ENCODE measurements at regions not wholly inside any gene's neighbourhood (a gene's known extent, or its start where the extent isn't known, plus 50 kb on each side); places are given as distances from the start of the nearest gene placed in this dataset.

DNA sequence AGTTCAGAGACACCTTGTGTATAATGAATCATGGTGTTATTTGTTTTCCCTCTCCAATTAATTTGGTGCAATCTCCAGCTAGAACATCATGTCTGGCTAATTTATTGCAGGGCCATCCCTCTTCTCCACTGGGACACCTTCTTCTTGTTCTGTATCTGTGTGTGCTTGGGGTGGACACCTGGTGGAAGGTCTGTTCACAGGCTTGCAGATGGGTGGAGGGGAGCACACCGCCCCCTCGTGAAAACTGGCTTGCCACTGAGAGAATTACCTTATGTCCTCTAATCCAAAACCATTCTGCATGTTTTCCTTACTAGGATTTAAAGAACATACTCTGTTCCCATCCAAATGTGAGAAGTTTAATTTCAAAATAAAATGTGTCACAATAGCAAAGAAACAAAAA, 1160.4 kb upstream of the ZEB2 start:
- Histone ChIP-seq H3K4me3 (replicated peaks in 1 of 3) (no peak overlapping the region), H3K27me3 (no peaks in the 10 kb centered on the region), H3K36me3 (no peaks in the 10 kb centered on the region), H3K4me1 (no peaks in the 10 kb centered on the region), H3K9me3 (no peaks in the 10 kb centered on the region), H3K27ac (no peak overlapping the region)
- no peak for TF ChIP-seq POLR2A (IDR thresholded peaks at IDR 0.05)
- no peak for TF ChIP-seq CTCF (IDR thresholded peaks at IDR 0.05)
- DNase-seq, result no peak
- WGBS, 2 donors, result 89 to 90% methylated on average over 2 of the region's 2 CpGs
- intact Hi-C loops (cut with DNase I), result no loop called here

DNA sequence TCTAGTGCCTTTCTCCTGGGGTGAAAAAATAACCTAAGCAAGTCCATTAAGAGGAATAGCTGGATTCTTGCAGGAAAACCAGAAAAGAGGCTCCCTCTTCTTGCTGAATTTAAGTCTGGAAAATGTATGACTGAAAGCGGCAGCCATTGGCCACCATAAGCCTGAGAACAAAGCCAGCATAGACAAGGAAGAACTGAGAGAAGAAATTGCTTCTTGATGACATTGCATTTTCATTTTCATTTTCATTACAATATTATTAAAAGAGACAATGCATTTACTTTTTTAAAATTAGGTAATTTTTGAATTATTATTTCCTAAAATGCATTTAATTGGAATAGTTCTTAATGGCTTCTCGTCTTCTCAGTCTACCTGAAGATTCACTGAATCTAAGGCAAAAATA, 1157.5 kb upstream of the ZEB2 start:
- Histone ChIP-seq H3K9me3 (no peaks in the 10 kb centered on the region), H3K4me3 (replicated peaks in 1 of 3) (no peak overlapping the region), H3K36me3 (no peaks in the 10 kb centered on the region), H3K4me1 (no peaks in the 10 kb centered on the region), H3K27ac (no peak overlapping the region), H3K27me3 (no peaks in the 10 kb centered on the region)
- 91 to 95% methylated on average over 2 of the region's 2 CpGs for WGBS, 2 donors
- no peak for DNase-seq
- no peak for TF ChIP-seq CTCF (IDR thresholded peaks at IDR 0.05)
- TF ChIP-seq POLR2A (IDR thresholded peaks at IDR 0.05), result no peak
- intact Hi-C loops (cut with DNase I), result no loop called here

- TF ChIP-seq CTCF (IDR thresholded peaks at IDR 0.05) (no peak), POLR2A (IDR thresholded peaks at IDR 0.05) (no peak)
Observed at GRCh38 chr2:145674705-145675104, 1154.8 kb upstream of the ZEB2 start.

DNA sequence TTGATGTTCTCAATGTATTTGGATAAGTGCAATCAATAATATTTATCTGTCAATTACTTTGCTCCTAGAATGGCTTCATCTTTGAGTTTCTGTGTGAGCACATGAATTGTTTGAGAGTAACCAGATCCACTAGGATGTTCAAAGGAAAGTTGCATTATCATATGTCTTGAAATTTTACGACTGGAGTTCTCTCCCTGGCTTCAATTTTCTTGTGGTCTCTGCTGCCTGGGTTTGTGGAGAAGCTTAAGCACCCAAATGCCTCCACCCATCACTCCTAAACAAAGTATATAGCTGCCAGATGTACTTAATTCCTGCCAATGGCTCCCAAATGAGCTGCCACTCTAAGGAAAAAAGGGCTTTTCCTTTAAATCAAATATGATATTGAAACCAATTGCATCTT, 1149.4 kb upstream of the ZEB2 start:
- no peaks in the 10 kb centered on the region for H3K27me3 ChIP-seq
- intact Hi-C loops (cut with DNase I), result no loop called here
- H3K36me3 ChIP-seq, result no peaks in the 10 kb centered on the region
- TF ChIP-seq CTCF (IDR thresholded peaks at IDR 0.05) (no peak), POLR2A (IDR thresholded peaks at IDR 0.05) (no peak)
- H3K27ac ChIP-seq, result no peak overlapping the region
- no peaks in the 10 kb centered on the region for H3K9me3 ChIP-seq
- no peak overlapping the region for H3K4me3 ChIP-seq (replicated peaks in 1 of 3)
- H3K4me1 ChIP-seq, result no peaks in the 10 kb centered on the region
- no peak for DNase-seq
- WGBS, 2 donors, result 81 to 82% methylated on average over 1 of the region's 1 CpG

More at GRCh38 chr2:145674705-145675104, 1154.8 kb upstream of the ZEB2 start:
- Histone ChIP-seq H3K27me3 (no peaks in the 10 kb centered on the region), H3K4me1 (no peaks in the 10 kb centered on the region), H3K27ac (no peak overlapping the region), H3K4me3 (replicated peaks in 1 of 3) (no peak overlapping the region), H3K9me3 (no peaks in the 10 kb centered on the region), H3K36me3 (no peaks in the 10 kb centered on the region)
- intact Hi-C loops (cut with DNase I), result no loop called here
- no peak for DNase-seq
- 67 to 69% methylated on average over 3 of the region's 3 CpGs for WGBS, 2 donors

GRCh38 chr2:145666552-145666951, 1146.6 kb upstream of the ZEB2 start:
- no peak overlapping the region for H3K27ac ChIP-seq
- intact Hi-C loops (cut with DNase I), result no loop called here

More at GRCh38 chr2:145666552-145666951, 1146.6 kb upstream of the ZEB2 start:
- H3K9me3 ChIP-seq, result no peaks in the 10 kb centered on the region
- no peak for DNase-seq
- no peaks in the 10 kb centered on the region for H3K36me3 ChIP-seq
- H3K4me1 ChIP-seq, result no peaks in the 10 kb centered on the region
- H3K27me3 ChIP-seq, result no peaks in the 10 kb centered on the region
- no peak overlapping the region for H3K4me3 ChIP-seq (replicated peaks in 1 of 3)
- TF ChIP-seq POLR2A (IDR thresholded peaks at IDR 0.05), result no peak
- no peak for TF ChIP-seq CTCF (IDR thresholded peaks at IDR 0.05)
- 85 to 91% methylated on average over 3 of the region's 3 CpGs for WGBS, 2 donors
